H9 (cell line): ENCODE measurements at regions not wholly inside any gene's neighbourhood (a gene's known extent, or its start where the extent isn't known, plus 50 kb on each side); places are given as distances from the start of the nearest gene placed in this dataset.

ENCODE experiments used
- DNase-seq: peaks from one replicate; pipeline ENCODE4 v3.0.0-alpha.2; 2017
- H2AFZ ChIP-seq: one replicate; pipeline ENCODE4 v1.6.1; 2013; ENCODE audit warnings: mild to moderate bottlenecking, low read length, control low read depth, moderate library complexity
- H2AK5ac ChIP-seq: 2 replicates; pipeline ENCODE4 v1.6.1; 2013; ENCODE audit warnings: low read length, control low read depth, mixed read lengths; ENCODE audit not compliant: insufficient read length
- H2BK120ac ChIP-seq: one replicate; pipeline ENCODE4 v1.6.1; 2013; ENCODE audit warnings: low read depth, mild to moderate bottlenecking, low read length, control low read depth, inconsistent platforms; ENCODE audit not compliant: poor library complexity, severe bottlenecking
- H2BK12ac ChIP-seq: 2 replicates; pipeline ENCODE4 v1.6.1; 2013; ENCODE audit warnings: low read length, control low read depth, mixed read lengths, low read depth; ENCODE audit not compliant: insufficient read length
- H2BK15ac ChIP-seq: 2 replicates; pipeline ENCODE4 v1.6.1; 2013; ENCODE audit warnings: low read depth, low read length, control low read depth
- H2BK20ac ChIP-seq: one replicate; pipeline ENCODE4 v1.6.1; 2013; ENCODE audit warnings: low read depth, mild to moderate bottlenecking, low read length, control low read depth, inconsistent platforms; ENCODE audit not compliant: poor library complexity, severe bottlenecking
- H2BK5ac ChIP-seq: 2 replicates; pipeline ENCODE4 v1.6.1; 2013; ENCODE audit warnings: low read length, control low read depth, mixed read lengths; ENCODE audit not compliant: insufficient read length
- H3K14ac ChIP-seq: 2 replicates; pipeline ENCODE4 v1.6.1; 2013; ENCODE audit warnings: low read length, control low read depth; ENCODE audit not compliant: insufficient read depth
- H3K18ac ChIP-seq: 2 replicates; pipeline ENCODE4 v1.6.1; 2013; ENCODE audit warnings: low read depth, mild to moderate bottlenecking, mixed read lengths, low read length, control low read depth; ENCODE audit not compliant: insufficient read length
- H3K23ac ChIP-seq: 2 replicates; pipeline ENCODE4 v1.6.1; 2013; ENCODE audit warnings: low read length, control low read depth, mixed read lengths, low read depth; ENCODE audit not compliant: insufficient read length
- H3K23me2 ChIP-seq: 2 replicates; pipeline ENCODE4 v1.6.1; 2013; ENCODE audit warnings: low read depth, mild to moderate bottlenecking, mixed read lengths, low read length, control low read depth; ENCODE audit not compliant: insufficient read length, poor library complexity, severe bottlenecking
- H3K27ac ChIP-seq: 2 replicates; pipeline ENCODE4 v1.5.1; 2013; ENCODE audit warnings: low read length, control low read depth, mixed read lengths, low read depth; ENCODE audit not compliant: insufficient read length
- H3K27me3 ChIP-seq: 2 replicates; pipeline ENCODE4 v1.6.1; 2013; ENCODE audit warnings: low read length, control low read depth, inconsistent platforms; ENCODE audit not compliant: insufficient read depth
- H3K4ac ChIP-seq: 2 replicates; pipeline ENCODE4 v1.6.1; 2013; ENCODE audit warnings: low read depth, mild to moderate bottlenecking, control low read depth, inconsistent platforms, low read length, moderate library complexity
- H3K4me1 ChIP-seq: 2 replicates; pipeline ENCODE4 v1.6.1; 2013; ENCODE audit warnings: low read length, control low read depth, inconsistent platforms; ENCODE audit not compliant: insufficient read depth
- H3K4me2 ChIP-seq: 2 replicates; pipeline ENCODE4 v1.6.1; 2013; ENCODE audit warnings: low read length, control low read depth, mixed read lengths; ENCODE audit not compliant: insufficient read length, insufficient read depth
- H3K56ac ChIP-seq: 2 replicates; pipeline ENCODE4 v1.6.1; 2013; ENCODE audit warnings: low read depth, mild to moderate bottlenecking, mixed read lengths, low read length, control low read depth; ENCODE audit not compliant: insufficient read length
- H3K79me1 ChIP-seq: 2 replicates; pipeline ENCODE4 v1.6.1; 2013; ENCODE audit warnings: low read depth, mild to moderate bottlenecking, moderate library complexity, low read length, control low read depth, inconsistent platforms; ENCODE audit not compliant: insufficient read depth, poor library complexity, severe bottlenecking
- H3K79me2 ChIP-seq: 2 replicates; pipeline ENCODE4 v1.6.1; 2013; ENCODE audit warnings: low read length, control low read depth, inconsistent platforms; ENCODE audit not compliant: insufficient read depth
- H3K9ac ChIP-seq: 2 replicates; pipeline ENCODE4 v1.6.1; 2013; ENCODE audit warnings: low read length, control low read depth, mixed read lengths; ENCODE audit not compliant: insufficient read length; ENCODE audit errors: extremely low read depth
- H3K9me3 ChIP-seq: one replicate; pipeline ENCODE4 v1.6.1; 2013; ENCODE audit warnings: low read depth, low read length, inconsistent platforms; ENCODE audit not compliant: control insufficient read depth
- H3T11ph ChIP-seq: one replicate; pipeline ENCODE4 v1.6.1; 2013; ENCODE audit warnings: mild to moderate bottlenecking, low read length, control low read depth, inconsistent platforms
- H4K20me1 ChIP-seq: one replicate; pipeline ENCODE4 v1.6.1; 2013; ENCODE audit not compliant: control insufficient read depth, insufficient read length, insufficient read depth
- H4K5ac ChIP-seq: 2 replicates; pipeline ENCODE4 v1.6.1; 2013; ENCODE audit warnings: low read depth, mild to moderate bottlenecking, mixed read lengths, low read length, control low read depth; ENCODE audit not compliant: insufficient read length
- H4K8ac ChIP-seq: replicated peaks from 2 replicates; pipeline ENCODE4 v1.6.1; 2013; ENCODE audit warnings: low read length, control low read depth, mixed read lengths, low read depth; ENCODE audit not compliant: insufficient read length
- H4K91ac ChIP-seq: 2 replicates; pipeline ENCODE4 v1.6.1; 2013; ENCODE audit warnings: low read depth, mild to moderate bottlenecking, moderate library complexity, mixed read lengths, low read length, control low read depth; ENCODE audit not compliant: insufficient read length
- H3K27ac Mint-ChIP-seq, 3 experiments: 2 replicates in 2 of 3; 3 replicates in 1 of 3; pipeline ENCODE4 v1.8.0; 2020 to 2021; ENCODE audit warnings: mixed read lengths in 3 of 3, mild to moderate bottlenecking in 1 of 3, moderate library complexity in 1 of 3
- H3K27me3 Mint-ChIP-seq: 2 replicates; pipeline ENCODE4 v1.8.0; 2021; ENCODE audit warnings: low read depth, mild to moderate bottlenecking, moderate library complexity, mixed read lengths
- H3K36me3 Mint-ChIP-seq, 3 experiments: 2 replicates in 2 of 3; 3 replicates in 1 of 3; pipeline ENCODE4 v1.8.0; 2020 to 2021; ENCODE audit warnings: low read depth in 3 of 3, mixed read lengths in 3 of 3; ENCODE audit not compliant: insufficient read depth in 1 of 3
- H3K4me1 Mint-ChIP-seq, 2 experiments: 2 replicates each; pipeline ENCODE4 v1.8.0; 2020; ENCODE audit warnings: mixed read lengths in 2 of 2
- H3K4me3 Mint-ChIP-seq, 2 experiments: 2 replicates in 1 of 2; 3 replicates in 1 of 2; pipeline ENCODE4 v1.8.0; 2020 to 2021; ENCODE audit warnings: mild to moderate bottlenecking in 2 of 2, mixed read lengths in 2 of 2, moderate library complexity in 1 of 2
- H3K9me3 Mint-ChIP-seq, 2 experiments: 2 replicates in 1 of 2; 3 replicates in 1 of 2; pipeline ENCODE4 v1.8.0; 2020; ENCODE audit warnings: mild to moderate bottlenecking in 2 of 2, mixed read lengths in 2 of 2, moderate library complexity in 1 of 2
- WGBS: extraction: QIAGEN DNeasy Blood & Tissue Kit; methylation state at CpG from one replicate; pipeline ENCODE4 v1.1.7; 2013; ENCODE audit warnings: missing lambda C conversion rate, low lambda C conversion rate, mixed read lengths; ENCODE audit not compliant: insufficient read length; ENCODE audit errors: extremely low coverage; 5-methylcytosine and 5-hydroxymethylcytosine counted together
- TF ChIP-seq, protein P1 (sequence below): fragments of 200-600 bp; sonication (generic); conservative IDR thresholded peaks from 3 replicates; pipeline ENCODE4 v1.8.0; 2021; ENCODE audit warnings: antibody characterized with exemption, mild to moderate bottlenecking

DNA sequence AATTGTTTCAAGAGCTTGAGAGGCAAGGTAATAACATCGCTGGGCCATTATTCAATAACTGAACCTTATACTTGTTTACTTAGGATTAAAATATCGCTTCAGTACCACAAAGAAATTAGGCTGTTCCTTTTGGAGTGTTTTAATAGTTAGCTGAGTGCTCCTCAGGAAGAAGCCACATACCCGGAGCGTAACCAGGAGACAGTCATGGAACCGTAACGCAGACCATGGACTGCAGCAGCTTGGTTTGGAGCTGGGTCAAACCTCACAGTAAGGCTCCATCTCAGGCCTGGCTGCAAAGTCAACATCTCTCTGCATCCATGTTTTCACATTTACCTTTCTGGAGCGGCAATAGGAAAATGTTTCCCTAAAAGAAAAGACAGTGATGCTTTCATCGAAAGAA lies 599.0 kb downstream of the TNS3 start:
- Histone ChIP-seq H2BK12ac (no peak overlapping the region), H3K9ac (no peak overlapping the region), H2BK15ac (no peak overlapping the region), H3K79me2 (no peaks in the 10 kb centered on the region), H4K8ac (no peak overlapping the region), H4K20me1 (no peaks in the 10 kb centered on the region), H3K14ac (no peak overlapping the region), H2AFZ (no peak overlapping the region), H3K27ac (no peak overlapping the region), H3K56ac (no peak overlapping the region), H2AK5ac (no peak overlapping the region), H3K18ac (no peak overlapping the region), H3T11ph (no peak overlapping the region), H3K27me3 (no peaks in the 10 kb centered on the region), H3K4ac (no peak overlapping the region), H3K4me1 (no peaks in the 10 kb centered on the region), H3K79me1 (no peaks in the 10 kb centered on the region), H2BK120ac (no peak overlapping the region), H4K5ac (no peak overlapping the region), H3K9me3 (no peaks in the 10 kb centered on the region), H2BK20ac (no peak overlapping the region), H3K23ac (no peak overlapping the region), H3K4me2 (no peak overlapping the region), H4K91ac (no peak overlapping the region), H3K23me2 (no peaks in the 10 kb centered on the region), H2BK5ac (no peak overlapping the region)
- no peaks in the 10 kb centered on the region for H3K36me3 Mint-ChIP-seq
- peaks cover 2% of the 10 kb centered on the region for H3K27me3 Mint-ChIP-seq
- H3K27ac Mint-ChIP-seq: no peak overlapping the region; a peak in 1 of 7 replicates
- DNase-seq: no peak
- no peaks in the 10 kb centered on the region for H3K9me3 Mint-ChIP-seq
- no peak overlapping the region for H3K4me3 Mint-ChIP-seq
- no CpG with 5 or more reads among the region's 8 CpGs for WGBS
- TF ChIP-seq, protein P1, sequence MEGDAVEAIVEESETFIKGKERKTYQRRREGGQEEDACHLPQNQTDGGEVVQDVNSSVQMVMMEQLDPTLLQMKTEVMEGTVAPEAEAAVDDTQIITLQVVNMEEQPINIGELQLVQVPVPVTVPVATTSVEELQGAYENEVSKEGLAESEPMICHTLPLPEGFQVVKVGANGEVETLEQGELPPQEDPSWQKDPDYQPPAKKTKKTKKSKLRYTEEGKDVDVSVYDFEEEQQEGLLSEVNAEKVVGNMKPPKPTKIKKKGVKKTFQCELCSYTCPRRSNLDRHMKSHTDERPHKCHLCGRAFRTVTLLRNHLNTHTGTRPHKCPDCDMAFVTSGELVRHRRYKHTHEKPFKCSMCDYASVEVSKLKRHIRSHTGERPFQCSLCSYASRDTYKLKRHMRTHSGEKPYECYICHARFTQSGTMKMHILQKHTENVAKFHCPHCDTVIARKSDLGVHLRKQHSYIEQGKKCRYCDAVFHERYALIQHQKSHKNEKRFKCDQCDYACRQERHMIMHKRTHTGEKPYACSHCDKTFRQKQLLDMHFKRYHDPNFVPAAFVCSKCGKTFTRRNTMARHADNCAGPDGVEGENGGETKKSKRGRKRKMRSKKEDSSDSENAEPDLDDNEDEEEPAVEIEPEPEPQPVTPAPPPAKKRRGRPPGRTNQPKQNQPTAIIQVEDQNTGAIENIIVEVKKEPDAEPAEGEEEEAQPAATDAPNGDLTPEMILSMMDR: no peak
- no peaks in the 10 kb centered on the region for H3K4me1 Mint-ChIP-seq
